ENCODE measurements at regions not wholly inside any gene's neighbourhood (a gene's known extent, or its start where the extent isn't known, plus 50 kb on each side); places are given as distances from the start of the nearest gene placed in this dataset.

- Histone ChIP-seq H3K9me3 (ENCODE audit: control insufficient read depth, insufficient read depth, low read length) (no peaks in the 10 kb centered on the region), H4K91ac (ENCODE audit: insufficient read depth, low read depth, low read length) (no peak overlapping the region), H2BK5ac (ENCODE audit: low read depth, low read length, poor library complexity, severe bottlenecking) (no peak overlapping the region), H2BK120ac (ENCODE audit: low read depth, low read length) (no peak overlapping the region), H2AK5ac (ENCODE audit: low read depth, low read length) (no peak overlapping the region), H3K36me3 (ENCODE audit: control insufficient read depth, insufficient read depth, low read length) (no peaks in the 10 kb centered on the region), H3K27me3 (ENCODE audit: control insufficient read depth, insufficient read depth, low read length) (no peaks in the 10 kb centered on the region), H3K79me1 (ENCODE audit: low read depth in 1 of 2, low read length in 2 of 2) (no peaks in the 10 kb centered on the region), H3K4me2 (ENCODE audit: low read depth, low read length) (no peak overlapping the region), H3K9ac (ENCODE audit: low read depth, low read length) (no peak overlapping the region), H3K9me1 (ENCODE audit: insufficient read depth, low read length) (no peaks in the 10 kb centered on the region), H3K27ac (ENCODE audit: insufficient read depth, low read length) (no peak overlapping the region), H3K18ac (ENCODE audit: low read depth, low read length) (no peak overlapping the region), H4K20me1 (ENCODE audit: insufficient read depth, low read length) (no peaks in the 10 kb centered on the region), H4K5ac (ENCODE audit: low read depth, low read length) (no peak overlapping the region), H3K4ac (ENCODE audit: low read depth, low read length) (no peak overlapping the region), H3K4me1 (ENCODE audit: control insufficient read depth, insufficient read depth, low read length) (no peaks in the 10 kb centered on the region), H3K56ac (ENCODE audit: extremely low read depth, insufficient read depth, low read length) (no peak overlapping the region), H3K14ac (replicated peaks; ENCODE audit: low read depth, low read length) (no peak overlapping the region), H2AK9ac (replicated peaks; ENCODE audit: low read depth, low read length, poor library complexity) (no peak overlapping the region), H2BK15ac (ENCODE audit: low read depth, low read length) (no peak overlapping the region), H3K4me3 (ENCODE audit: insufficient read depth, low read depth, low read length) (no peak overlapping the region), H3K23ac (ENCODE audit: low read depth, low read length) (no peak overlapping the region), H4K8ac (ENCODE audit: low read depth in 2 of 2, low read length in 2 of 2) (no peak overlapping the region), H2AFZ (replicated peaks; ENCODE audit: low read length, poor library complexity) (no peak overlapping the region), H2BK20ac (ENCODE audit: low read depth, low read length) (no peak overlapping the region)
- no peak for DNase-seq
- no peak for TF ChIP-seq MAZ (IDR thresholded peaks at IDR 0.05; ENCODE audit: borderline replicate concordance, low read depth, low read length)
- TF ChIP-seq CTCF (conservative IDR thresholded peaks at IDR 0.05; ENCODE audit: low read depth, low read length): no peak
- no peak for TF ChIP-seq CHD1 (IDR thresholded peaks at IDR 0.05; ENCODE audit: low read depth, low read length)
- intact Hi-C loops (cut with micrococcal nuclease): no loop called here
- WGBS, 2 experiments (ENCODE audit: extremely low coverage in 2 of 2, insufficient read length in 1 of 2): 30% methylated on average over 2 of the region's 5 CpGs; no CpG with 5 or more reads in 1 of the 2 experiments
- no peak for ATAC-seq (ENCODE audit: low read depth)
- ChIA-PET CTCF (interaction anchor here (1.2 kb wide), 1 partner anchor 20 kb away, joined by 4 read pairs; no protein-coding TSS in a partner anchor), POLR2A (ENCODE audit: unreplicated experiment) (no interaction called here)
- in situ Hi-C loops (cut with MboI; ENCODE audit: low sequenced_read_pairs): no loop called here
- BruUV-seq (replicated peaks): no TSS peak
- dilution Hi-C loops (cut with HindIII; ENCODE audit: low sequenced_read_pairs, unreplicated experiment): no loop called here
Observed at GRCh38 chr2:21393173-21393572, 269.4 kb downstream of the TDRD15 start.

Measured in IMR-90 (cell line).